Fibroblast of peridontal ligament (primary cell): ENCODE measurements at regions not wholly inside any gene's neighbourhood (a gene's known extent, or its start where the extent isn't known, plus 50 kb on each side); places are given as distances from the start of the nearest gene placed in this dataset.

ENCODE experiments used
- DNase-seq: peaks from one replicate; pipeline ENCODE4 v3.0.0-alpha.2; 2010; ENCODE audit errors: extremely low read depth

DNA sequence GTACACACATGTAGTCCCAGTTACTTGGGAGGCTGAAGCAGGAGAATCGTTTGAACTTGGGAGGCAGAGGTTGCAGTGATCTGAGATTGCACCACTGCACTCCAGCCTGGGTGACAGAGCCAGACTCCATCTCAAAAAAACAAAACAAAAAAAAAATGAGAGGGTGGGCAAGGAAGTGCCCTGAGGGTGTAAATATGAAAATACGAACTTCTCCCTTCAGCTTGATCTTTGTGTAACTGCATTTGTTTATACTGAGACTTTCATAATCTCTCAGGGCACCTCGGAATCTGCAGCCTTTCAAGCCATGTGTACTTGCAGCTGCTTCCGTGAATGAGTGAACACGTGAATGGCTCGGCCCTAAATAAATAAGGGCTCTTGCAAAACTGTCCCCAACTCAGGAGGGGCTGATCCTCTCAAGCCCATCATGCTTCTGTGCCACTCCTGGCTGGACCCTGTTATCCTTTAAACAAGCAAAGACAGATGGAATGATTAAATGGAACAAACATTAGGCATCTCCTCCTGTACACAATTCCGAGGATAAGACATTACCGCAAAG, 96.8 kb downstream of the BOD1L2 start:
- DNase-seq, result no peak

DNA sequence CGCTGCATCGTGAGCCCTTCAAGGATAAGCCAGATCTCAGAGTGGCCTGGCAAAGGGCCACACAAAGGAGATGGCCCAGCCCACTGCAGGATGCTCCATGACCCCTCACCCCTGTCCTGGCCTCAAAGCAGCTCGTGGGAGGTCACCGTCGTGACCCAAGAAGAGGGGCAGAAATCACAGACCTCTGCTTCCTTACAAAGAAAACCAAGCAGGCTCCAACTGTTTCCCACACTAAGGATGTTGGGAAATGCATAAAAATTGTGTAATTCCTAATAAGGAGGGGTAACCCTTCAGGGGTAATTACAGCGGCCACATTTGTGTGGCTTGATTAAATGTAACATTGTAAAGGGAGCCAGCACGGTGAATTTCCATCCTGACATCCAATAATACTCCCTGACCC, 102.3 kb downstream of the BOD1L2 start:
- DNase-seq, result no peak

DNA sequence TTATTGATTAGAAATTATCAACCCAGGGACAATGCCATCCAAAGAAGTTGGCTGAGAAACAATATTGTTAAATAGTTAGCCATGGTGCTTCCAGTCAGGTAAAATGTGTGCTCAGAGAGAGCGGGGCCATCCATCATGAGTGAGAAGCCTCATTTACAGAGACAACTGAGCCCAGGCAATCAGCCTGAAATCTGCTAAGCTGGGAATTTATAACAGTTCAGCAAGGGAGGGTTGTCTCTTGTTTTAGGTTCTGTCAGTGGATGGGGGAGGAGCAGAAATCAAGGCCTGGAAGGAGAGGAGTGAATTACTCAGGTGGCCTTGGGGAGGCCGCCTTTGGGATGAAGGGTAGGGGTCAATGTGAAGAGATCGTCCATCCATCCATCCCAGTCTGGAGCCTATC, 102.5 kb upstream of the ST8SIA3 start:
- DNase-seq, result no peak

DNA sequence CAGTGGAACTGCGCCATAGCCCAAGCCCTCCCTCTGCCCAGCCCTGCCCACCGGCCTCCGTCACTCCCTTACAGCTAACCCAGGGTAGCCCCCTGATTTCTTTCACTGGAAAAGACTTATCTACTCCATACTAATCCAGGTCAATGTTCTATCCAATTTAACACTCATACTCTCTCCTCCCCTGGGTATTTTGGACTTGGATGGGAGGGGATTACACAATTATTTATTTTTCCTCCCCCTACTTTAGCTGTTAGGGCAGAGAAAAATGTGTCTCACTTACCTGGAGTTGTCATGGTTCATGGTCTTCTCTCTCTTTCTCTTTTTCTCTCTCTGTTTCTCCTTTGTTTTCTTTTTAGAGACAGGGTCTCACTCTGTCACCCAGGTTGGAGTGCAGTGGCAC, 100.6 kb upstream of the ST8SIA3 start:
- no peak for DNase-seq

DNA sequence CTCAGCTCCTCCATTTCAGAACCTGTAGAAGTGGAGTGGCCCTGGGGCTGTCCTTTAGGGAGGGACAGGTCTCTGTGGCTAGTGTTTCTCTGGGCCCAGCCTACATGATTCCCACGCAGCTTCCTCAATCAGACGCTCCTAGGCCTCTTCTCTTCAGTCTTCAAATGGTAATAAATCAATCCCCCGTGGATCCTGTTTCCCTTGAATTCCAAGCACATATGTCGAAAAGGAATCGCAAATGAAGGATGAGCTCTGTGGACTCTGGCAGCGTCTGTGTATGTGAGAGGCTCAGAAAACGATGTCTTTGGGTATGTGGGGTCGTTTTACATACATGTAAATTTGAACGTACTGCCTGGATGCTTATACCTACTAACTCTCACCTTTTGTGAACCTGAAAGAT, 98.5 kb upstream of the ST8SIA3 start:
- DNase-seq, result no peak

DNA sequence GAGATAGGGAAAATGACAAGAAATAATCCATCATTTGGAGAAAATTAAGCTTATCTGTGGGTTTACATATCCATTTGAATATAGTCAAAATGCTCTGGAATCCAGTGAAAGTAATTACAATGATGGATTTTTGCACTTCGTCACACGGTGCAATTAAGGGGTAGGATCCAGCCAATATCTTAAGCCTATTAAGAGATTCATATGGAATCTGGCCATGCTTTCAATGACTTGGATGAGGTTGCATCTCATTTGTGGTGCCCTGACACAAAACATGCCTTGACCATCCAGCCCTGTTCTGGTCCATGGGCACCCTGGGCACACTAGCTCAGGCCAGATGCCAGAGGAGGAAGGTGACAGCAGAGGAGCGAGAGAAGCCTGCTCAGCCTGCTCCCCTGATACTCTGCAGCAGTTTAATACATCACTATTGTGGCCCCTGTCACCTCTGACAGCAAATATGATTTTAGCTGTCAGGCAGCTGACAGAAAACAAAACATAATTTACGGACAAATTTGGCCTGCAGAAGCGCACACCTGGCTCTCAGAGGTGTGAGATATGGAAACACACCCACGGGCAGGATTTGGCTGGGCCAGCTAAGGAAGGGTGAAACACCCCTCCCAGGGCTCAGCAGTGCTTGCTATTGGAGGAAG, 94.1 kb upstream of the ST8SIA3 start:
- no peak for DNase-seq

DNA sequence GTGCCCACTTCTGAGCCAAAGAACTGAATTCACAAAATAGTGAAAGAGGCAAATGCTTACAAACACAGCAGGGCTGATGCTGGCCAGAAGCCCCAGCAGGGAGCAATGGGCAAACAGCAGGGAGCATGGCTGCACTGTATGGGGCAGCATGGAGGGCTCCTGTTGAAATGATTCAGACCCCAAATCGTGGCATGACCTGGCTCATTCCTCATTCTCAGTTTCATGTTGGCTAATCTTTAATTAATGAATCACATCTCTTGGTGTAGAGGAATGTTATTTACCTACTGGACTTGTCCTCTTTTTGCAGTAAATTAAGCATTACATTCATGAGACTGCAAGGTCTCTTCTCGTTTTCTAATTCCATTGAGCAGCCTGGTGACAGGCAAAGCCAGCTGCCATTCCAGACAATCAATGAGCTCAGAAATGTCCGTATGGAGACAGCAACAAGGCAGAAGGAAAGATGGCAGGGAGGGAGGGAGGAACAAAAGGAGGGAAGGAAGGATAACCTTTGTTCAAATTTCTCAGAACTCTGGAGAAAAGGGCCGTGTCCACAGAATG, 84.9 kb upstream of the ST8SIA3 start:
- no peak for DNase-seq

DNA sequence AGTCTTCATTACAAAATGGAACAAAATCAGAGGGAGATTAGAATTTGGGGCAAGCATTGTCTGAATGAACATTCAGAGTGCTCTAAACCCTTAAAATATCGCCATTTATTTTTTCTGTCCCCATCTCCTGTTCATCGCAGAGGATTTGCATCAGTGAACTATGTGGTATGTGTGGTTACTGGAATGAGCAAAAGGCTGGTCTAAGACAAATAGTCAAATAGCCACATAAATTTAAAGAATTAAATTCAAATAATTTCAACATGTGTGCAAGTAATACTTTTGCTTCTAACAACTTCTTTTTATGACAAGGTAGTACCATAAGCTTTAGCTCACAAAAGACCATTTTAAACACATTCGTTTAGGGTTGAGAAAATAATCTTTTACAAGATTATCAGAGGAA, 82.6 kb upstream of the ST8SIA3 start:
- DNase-seq, result no peak

DNA sequence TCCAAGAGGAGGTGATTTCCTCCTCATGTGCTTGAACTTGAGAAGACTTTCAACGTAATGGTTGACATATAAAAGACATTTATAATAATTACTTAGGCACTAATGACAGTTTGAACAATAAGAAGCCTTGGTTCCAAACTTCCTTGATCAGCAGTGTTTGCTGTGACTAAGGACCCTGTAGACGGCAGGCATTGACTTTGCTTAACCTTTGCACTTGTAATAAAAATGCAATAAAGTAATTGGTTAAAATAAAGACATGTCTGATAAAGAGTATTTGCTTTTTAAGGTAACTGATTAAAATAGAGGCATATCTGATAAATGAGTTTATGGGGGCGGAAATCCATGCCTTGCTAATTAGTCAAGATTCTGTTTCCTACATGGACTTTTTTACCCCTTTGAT, 82.2 kb upstream of the ST8SIA3 start:
- no peak for DNase-seq

DNA sequence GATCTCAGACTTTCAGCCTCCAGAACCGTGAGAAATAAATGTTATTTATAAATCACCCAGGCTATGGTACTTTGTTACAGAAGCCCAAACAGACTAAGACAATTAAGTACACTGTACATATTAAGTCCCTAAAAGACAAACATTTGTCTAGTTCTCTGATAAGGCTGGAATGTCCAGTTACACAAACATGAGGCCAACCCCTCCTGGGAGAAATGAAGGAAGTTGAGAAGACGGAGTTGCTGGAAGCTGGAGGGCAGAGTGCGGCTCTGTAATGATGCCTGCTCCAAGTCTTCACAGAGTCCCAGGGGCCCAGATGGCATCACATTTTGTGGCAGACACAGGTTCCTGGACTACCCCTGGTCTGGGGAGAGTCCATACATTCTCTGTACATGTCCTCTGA, 79.2 kb upstream of the ST8SIA3 start:
- no peak for DNase-seq

DNA sequence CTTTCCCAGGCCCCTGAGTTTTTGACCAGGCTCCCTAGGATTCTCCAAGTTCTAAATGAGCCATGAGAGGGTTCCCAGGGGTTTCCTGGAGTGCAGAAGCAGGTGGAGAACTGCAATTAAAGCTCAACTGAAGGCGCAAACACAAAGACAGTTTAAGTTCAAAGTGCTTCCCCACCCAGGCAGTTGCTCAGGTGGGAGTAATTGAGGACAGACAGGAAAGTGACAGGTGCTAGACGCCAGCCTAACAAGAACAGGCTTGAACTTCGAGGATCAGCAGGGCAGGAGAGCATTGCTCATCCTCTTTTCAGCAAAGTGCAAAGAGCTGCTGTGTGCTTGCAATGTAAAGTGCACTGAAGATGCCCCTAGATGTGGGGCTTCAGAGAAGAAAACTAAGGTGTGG, 77.2 kb upstream of the ST8SIA3 start:
- DNase-seq, result no peak

DNA sequence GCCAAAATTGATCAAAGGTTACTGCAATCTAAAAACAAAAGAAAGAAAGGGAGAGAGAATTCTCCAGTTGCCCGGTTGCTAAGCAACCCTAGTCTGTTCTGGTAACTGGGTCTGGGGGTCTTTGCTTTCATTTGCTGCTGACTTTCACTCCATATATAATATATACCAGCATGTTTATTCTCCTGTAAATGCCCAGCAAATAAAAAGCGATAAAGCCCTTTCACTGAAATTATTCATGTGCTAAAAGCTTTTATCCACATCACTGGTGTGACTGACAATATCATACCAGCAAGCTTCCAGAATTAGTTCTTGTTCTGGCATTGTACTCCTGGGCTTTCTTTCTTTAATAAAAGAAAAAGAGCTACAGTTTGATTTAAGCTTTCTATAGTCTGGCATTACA, 75.5 kb upstream of the ST8SIA3 start:
- DNase-seq, result no peak

DNA sequence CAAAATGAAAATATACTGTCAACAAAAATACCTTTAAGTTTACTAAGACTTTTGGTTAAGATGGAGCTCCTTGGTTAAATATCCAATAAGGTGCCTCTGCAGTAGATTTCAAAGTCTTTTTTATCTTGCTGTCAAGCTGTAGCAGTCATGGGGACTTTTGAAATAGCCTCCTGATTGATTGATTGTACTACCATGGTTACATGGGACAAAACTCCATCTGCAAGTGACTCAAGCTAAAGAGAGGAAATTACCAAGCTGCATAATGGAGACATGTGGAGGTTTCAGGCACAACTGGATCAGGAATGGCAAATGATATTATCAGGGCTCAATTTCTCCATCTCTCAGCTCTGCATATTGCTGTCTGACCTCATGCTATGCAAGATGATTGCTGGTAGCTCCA, 73.4 kb upstream of the ST8SIA3 start:
- no peak for DNase-seq

DNA sequence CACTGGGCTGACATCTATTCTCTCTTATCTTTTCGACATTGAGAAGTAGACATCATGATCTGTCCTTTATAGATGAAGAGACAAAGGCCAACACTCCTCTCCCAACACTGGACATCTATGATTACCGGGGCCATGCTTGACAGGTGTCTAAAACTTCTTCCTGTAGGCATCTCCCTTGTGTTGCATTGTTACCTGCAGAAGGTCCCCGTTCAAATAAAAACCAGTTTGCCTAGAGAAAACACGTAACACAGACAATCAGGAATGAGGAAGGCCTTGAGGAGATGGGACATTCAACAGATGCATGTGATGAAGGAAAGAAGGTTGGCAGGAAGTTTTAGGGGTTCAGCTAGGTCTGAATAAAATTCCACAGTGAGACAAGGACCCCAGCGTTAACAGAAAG, 70.8 kb upstream of the ST8SIA3 start:
- DNase-seq, result no peak

DNA sequence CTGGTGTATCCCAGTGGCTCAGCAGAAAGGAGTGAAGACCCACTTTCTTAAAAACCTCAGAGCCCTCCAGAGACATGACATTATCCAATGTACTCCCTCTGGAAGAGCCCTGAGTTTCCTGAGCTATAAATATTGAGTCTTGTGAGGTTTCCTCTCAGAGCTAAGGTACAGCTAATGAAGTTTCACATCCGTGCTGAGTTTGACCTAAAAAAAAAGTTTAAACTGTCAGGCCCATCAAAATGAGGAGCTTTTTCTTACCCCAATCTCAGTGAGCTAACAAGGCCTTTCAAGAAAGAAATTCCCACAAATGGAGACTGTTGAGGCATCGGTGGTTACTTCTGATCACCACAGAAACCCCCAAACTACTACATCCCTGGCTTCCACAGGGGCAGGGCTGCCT, 65.4 kb upstream of the ST8SIA3 start:
- DNase-seq, result no peak

DNA sequence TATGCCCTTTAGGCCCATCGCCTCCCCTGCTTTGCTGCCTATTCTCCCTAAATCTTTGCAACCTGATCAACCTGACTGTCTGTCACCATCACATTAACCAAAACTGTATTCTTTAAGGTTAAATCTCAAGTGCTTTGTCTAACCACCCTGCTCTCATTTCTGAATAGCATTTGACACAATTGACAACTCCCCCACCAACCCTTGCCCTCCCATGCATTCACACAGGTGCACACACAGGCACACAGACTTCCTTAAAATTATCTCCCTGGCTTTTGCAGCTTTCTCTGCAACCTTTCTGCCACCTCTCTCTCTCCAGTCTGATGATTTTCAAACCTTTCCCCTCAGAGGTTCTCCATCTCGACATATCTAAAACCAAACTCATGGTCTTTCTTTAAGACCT, 64.6 kb upstream of the ST8SIA3 start:
- DNase-seq, result no peak

DNA sequence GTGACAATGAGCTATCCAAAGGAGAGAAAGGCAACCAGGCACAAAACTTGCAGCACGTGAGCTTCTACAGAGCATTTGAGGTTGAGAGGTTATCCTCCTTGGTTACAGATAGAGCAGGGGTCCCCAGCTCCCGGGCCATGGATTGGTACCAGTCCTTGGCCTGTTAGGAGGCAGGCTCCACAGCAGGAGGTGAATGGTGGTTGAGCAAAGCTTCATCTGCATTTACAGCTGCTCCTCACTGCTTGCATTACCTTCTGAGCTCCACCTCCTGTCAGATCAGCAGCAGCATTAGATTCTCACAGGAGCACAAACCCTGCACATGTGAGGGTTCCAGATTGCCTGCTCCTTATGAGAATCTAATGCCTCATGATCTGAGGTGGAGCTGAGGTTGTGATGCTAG, 57.8 kb upstream of the ST8SIA3 start:
- DNase-seq, result no peak

DNA sequence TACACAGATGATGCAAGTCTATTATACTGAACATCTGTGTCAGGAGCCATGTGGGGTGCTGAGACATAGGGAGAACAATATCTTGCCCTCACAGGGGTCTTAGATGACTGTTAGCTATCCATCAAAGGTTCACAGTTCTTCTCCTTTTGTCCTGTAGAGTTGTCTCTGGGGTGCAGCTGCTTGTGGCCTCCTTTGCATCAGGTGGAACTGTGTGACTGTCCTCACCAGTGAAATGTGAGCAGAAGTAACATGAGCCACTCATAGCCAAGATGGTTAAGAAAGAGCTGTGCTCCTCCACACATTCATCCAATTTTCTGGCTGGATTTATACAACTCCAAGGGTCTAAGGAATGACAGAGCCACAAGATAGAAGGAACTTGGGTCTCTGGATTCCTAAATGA, 56.0 kb upstream of the ST8SIA3 start:
- no peak for DNase-seq

DNA sequence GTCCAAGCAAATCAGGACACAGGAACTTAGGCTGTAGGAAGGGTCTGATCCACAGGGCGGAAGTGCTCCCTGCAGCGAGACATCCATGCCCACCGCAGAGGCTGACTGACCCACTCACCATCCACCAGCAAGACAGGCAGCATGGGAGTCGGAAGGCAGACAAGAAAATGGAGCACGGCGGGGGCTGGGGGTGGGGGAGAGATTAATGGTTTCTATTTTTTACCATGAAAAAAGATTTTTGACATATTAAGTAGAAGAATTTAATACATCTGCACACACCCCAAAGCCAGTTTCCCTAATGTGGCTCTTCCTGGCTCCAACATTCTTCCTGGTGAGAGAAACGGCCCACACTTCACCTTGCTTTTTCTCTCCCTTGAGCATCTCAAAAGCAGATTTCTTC, 55.1 kb upstream of the ST8SIA3 start:
- no peak for DNase-seq

DNA sequence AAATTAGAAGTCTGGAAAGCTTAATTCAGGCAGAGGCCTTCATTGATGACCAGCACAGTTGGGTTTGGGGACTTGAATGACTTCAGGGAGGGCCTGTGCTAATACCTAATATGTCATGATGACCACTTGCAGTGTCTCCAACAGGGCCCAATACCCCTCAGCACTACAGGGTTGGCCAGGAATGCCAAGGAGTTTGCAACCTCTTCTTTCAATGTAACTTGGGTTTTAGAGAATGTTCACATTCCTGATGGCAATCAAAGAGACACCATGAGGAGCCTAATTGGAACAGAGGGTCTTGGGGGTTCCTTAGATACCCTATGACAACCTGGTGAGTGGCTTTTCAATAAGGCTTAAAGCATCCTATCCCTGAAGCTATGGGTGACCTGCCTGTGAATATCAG, 52.4 kb upstream of the ST8SIA3 start:
- DNase-seq, result no peak

DNA sequence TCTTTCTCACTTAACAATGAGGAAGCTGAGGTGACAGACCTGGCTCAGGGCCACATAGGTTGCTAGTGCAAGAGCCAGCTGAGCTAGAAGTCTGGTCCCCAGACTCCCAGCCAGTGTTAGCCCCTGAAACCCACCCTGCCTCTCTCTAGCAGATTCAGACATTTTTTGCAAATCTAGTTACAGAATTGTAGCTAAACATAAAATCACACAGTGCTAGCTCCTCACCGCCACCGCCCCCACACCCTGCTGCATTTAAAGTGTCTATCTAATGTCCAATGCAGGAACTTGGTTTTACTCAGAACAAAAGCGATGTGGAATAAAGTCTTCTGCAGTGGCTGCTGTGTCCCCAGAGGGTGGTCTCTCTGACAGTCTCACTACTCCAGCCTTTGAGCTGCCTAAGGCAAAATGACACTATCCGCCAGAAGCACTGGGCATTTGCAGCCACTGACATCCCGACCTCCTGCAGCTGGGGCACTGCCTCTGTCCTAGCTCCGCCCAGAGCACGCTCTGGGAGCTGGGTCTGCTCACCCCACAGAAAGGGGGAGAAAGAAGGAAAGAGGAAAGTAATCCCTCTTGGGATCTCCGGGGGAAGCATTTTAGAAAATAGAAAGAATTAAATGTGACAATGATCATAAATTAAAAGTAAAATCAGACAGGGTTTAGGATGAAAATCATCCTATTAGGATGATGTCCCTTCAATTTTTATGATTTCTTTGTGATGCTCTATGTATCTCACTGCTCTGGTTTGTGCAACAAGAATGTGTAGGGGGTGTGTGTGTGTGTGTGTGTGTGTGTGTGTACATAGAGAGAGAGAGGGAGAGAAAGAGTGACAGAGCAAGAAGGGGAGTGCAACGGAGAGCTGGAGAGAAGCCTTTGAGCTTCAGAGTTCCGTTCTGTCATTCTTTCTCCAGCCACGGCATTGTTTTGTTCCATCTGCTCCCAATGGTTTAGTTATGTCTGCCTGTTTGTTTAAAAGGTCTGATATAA, 50.5 kb upstream of the ST8SIA3 start:
- no peak for DNase-seq
